Trophoblast cell (in vitro differentiated cells and primary cell): ENCODE measurements at regions not wholly inside any gene's neighbourhood (a gene's known extent, or its start where the extent isn't known, plus 50 kb on each side); places are given as distances from the start of the nearest gene placed in this dataset.

Experiments
- DNase-seq, 2 donors: peaks; one replicate each; pipeline ENCODE4 v3.0.0-alpha.2; 2016
- H2AFZ ChIP-seq: 2 replicates; pipeline ENCODE4 v1.6.1; 2013; ENCODE audit warnings: low read length, moderate library complexity, mild to moderate bottlenecking; ENCODE audit not compliant: insufficient read depth, poor library complexity
- H2AK5ac ChIP-seq: 2 replicates; pipeline ENCODE4 v1.6.1; 2013; ENCODE audit warnings: mild to moderate bottlenecking, low read length
- H2BK120ac ChIP-seq: 2 replicates; pipeline ENCODE4 v1.6.1; 2013; ENCODE audit warnings: low read length, mild to moderate bottlenecking, moderate library complexity; ENCODE audit not compliant: insufficient read depth, poor library complexity
- H2BK12ac ChIP-seq: 2 replicates; pipeline ENCODE4 v1.6.1; 2013; ENCODE audit warnings: mild to moderate bottlenecking, low read length, moderate library complexity
- H2BK5ac ChIP-seq: 2 replicates; pipeline ENCODE4 v1.6.1; 2013; ENCODE audit warnings: low read length, low read depth, moderate library complexity, mild to moderate bottlenecking; ENCODE audit not compliant: poor library complexity
- H3K14ac ChIP-seq: 2 replicates; pipeline ENCODE4 v1.6.1; 2013; ENCODE audit warnings: mild to moderate bottlenecking, low read length
- H3K18ac ChIP-seq: 2 replicates; pipeline ENCODE4 v1.6.1; 2013; ENCODE audit warnings: mild to moderate bottlenecking, low read length
- H3K23ac ChIP-seq: 2 replicates; pipeline ENCODE4 v1.6.1; 2013; ENCODE audit warnings: low read length
- H3K27ac ChIP-seq: 2 replicates; pipeline ENCODE4 v1.5.1; 2013; ENCODE audit warnings: low read depth, mild to moderate bottlenecking, inconsistent platforms, low read length, moderate library complexity
- H3K27me3 ChIP-seq: 2 replicates; pipeline ENCODE4 v1.6.1; 2013; ENCODE audit warnings: inconsistent platforms, mild to moderate bottlenecking, low read length, moderate library complexity; ENCODE audit not compliant: insufficient read depth
- H3K36me3 ChIP-seq, 2 experiments: 1 replicate in 1 of 2; 2 replicates in 1 of 2; pipeline ENCODE4 v1.6.1; 2013; ENCODE audit warnings: low read length in 2 of 2, mild to moderate bottlenecking in 2 of 2, moderate library complexity in 1 of 2; ENCODE audit not compliant: insufficient read depth in 2 of 2, control insufficient read depth in 1 of 2
- H3K4ac ChIP-seq: 2 replicates; pipeline ENCODE4 v1.6.1; 2013; ENCODE audit warnings: low read depth, mild to moderate bottlenecking, low read length, moderate library complexity
- H3K4me1 ChIP-seq, 2 experiments: 1 replicate in 1 of 2; 2 replicates in 1 of 2; pipeline ENCODE4 v1.6.1; 2013; ENCODE audit warnings: low read length in 2 of 2, mild to moderate bottlenecking in 2 of 2, moderate library complexity in 1 of 2; ENCODE audit not compliant: insufficient read depth in 2 of 2, control insufficient read depth in 1 of 2
- H3K4me2 ChIP-seq: 2 replicates; pipeline ENCODE4 v1.6.1; 2013; ENCODE audit warnings: inconsistent platforms, mild to moderate bottlenecking, low read length, moderate library complexity
- H3K4me3 ChIP-seq: 2 replicates; pipeline ENCODE4 v1.5.1; 2013; ENCODE audit warnings: mild to moderate bottlenecking, low read depth, low read length, inconsistent platforms
- H3K79me1 ChIP-seq: one replicate; pipeline ENCODE4 v1.6.1; 2013; ENCODE audit warnings: low read length
- H3K79me2 ChIP-seq: 2 replicates; pipeline ENCODE4 v1.6.1; 2013; ENCODE audit warnings: low read length, mild to moderate bottlenecking; ENCODE audit not compliant: control insufficient read depth, insufficient read depth, poor library complexity
- H3K9ac ChIP-seq: 2 replicates; pipeline ENCODE4 v1.6.1; 2013; ENCODE audit warnings: mild to moderate bottlenecking, low read length
- H3K9me3 ChIP-seq: 2 replicates; pipeline ENCODE4 v1.6.1; 2013; ENCODE audit warnings: low read depth, mild to moderate bottlenecking, control low read depth, inconsistent platforms, low read length; ENCODE audit not compliant: insufficient read depth
- H4K12ac ChIP-seq: 2 replicates; pipeline ENCODE4 v1.6.1; 2013; ENCODE audit warnings: low read depth, mild to moderate bottlenecking, low read length, moderate library complexity
- H4K8ac ChIP-seq: 2 replicates; pipeline ENCODE4 v1.6.1; 2013; ENCODE audit warnings: low read depth, mild to moderate bottlenecking, low read length, moderate library complexity
- H4K91ac ChIP-seq: one replicate; pipeline ENCODE4 v1.6.1; 2013; ENCODE audit warnings: low read depth, mild to moderate bottlenecking, low read length, moderate library complexity
- WGBS: extraction: QIAGEN DNeasy Blood & Tissue Kit; methylation state at CpG from one replicate; pipeline ENCODE4 v1.1.7; 2013; ENCODE audit warnings: missing lambda C conversion rate; ENCODE audit not compliant: insufficient read length, insufficient coverage; ENCODE audit errors: extremely low coverage; 5-methylcytosine and 5-hydroxymethylcytosine counted together

GRCh38 chr2:138277062-138277461 is 224.5 kb upstream of the SPOPL start:
- H3K23ac ChIP-seq = no peak overlapping the region
- no peak for DNase-seq
- no peak overlapping the region for H4K91ac ChIP-seq
- no peak overlapping the region for H2BK12ac ChIP-seq
- no peak overlapping the region for H4K12ac ChIP-seq
- no peak overlapping the region for H3K9ac ChIP-seq
- no peak overlapping the region for H2BK5ac ChIP-seq
- H3K4me1 ChIP-seq = peaks cover 4 to 9% of the 10 kb centered on the region in 2 experiments
- H3K4ac ChIP-seq = no peak overlapping the region
- peaks cover 34% of the 10 kb centered on the region for H3K79me1 ChIP-seq
- H3K18ac ChIP-seq = no peak overlapping the region
- no peak overlapping the region for H2AFZ ChIP-seq
- H3K4me2 ChIP-seq = no peak overlapping the region
- H3K36me3 ChIP-seq = no peaks in the 10 kb centered on the region
- no peak overlapping the region for H3K14ac ChIP-seq
- peak overlapping the region; percentile 55 for H3K27ac ChIP-seq
- H3K27me3 ChIP-seq = no peaks in the 10 kb centered on the region
- H2BK120ac ChIP-seq = no peak overlapping the region
- H3K4me3 ChIP-seq = no peak overlapping the region
- no peaks in the 10 kb centered on the region for H3K79me2 ChIP-seq
- no peak overlapping the region for H2AK5ac ChIP-seq
- H4K8ac ChIP-seq = no peak overlapping the region
- no peaks in the 10 kb centered on the region for H3K9me3 ChIP-seq

GRCh38 chr2:138279871-138280270 is 221.7 kb upstream of the SPOPL start:
- H2AK5ac ChIP-seq = no peak overlapping the region
- H3K79me1 ChIP-seq = peaks cover 12% of the 10 kb centered on the region
- H3K9me3 ChIP-seq = no peaks in the 10 kb centered on the region
- no peak overlapping the region for H4K12ac ChIP-seq
- H3K36me3 ChIP-seq = no peaks in the 10 kb centered on the region
- H4K91ac ChIP-seq = no peak overlapping the region
- H3K18ac ChIP-seq = no peak overlapping the region
- H3K79me2 ChIP-seq = no peaks in the 10 kb centered on the region
- H3K9ac ChIP-seq = no peak overlapping the region
- DNase-seq = no peak
- no peak overlapping the region for H4K8ac ChIP-seq
- no peak overlapping the region for H3K27ac ChIP-seq
- no peaks in the 10 kb centered on the region for H3K4me1 ChIP-seq
- no peak overlapping the region for H2BK5ac ChIP-seq
- no peak overlapping the region for H2BK12ac ChIP-seq
- H3K23ac ChIP-seq = no peak overlapping the region
- no peak overlapping the region for H3K14ac ChIP-seq
- H3K4me2 ChIP-seq = no peak overlapping the region
- H3K27me3 ChIP-seq = no peaks in the 10 kb centered on the region
- no peak overlapping the region for H2BK120ac ChIP-seq
- no peak overlapping the region for H2AFZ ChIP-seq
- no peak overlapping the region for H3K4me3 ChIP-seq
- H3K4ac ChIP-seq = no peak overlapping the region

GRCh38 chr2:138280999-138281695 is 220.4 kb upstream of the SPOPL start:
- no peak overlapping the region for H2BK120ac ChIP-seq
- WGBS = no CpG with 5 or more reads among the region's 1 CpG
- no peak overlapping the region for H3K4ac ChIP-seq
- no peak overlapping the region for H3K4me3 ChIP-seq
- no peak overlapping the region for H2AFZ ChIP-seq
- peaks cover 10% of the 10 kb centered on the region for H3K79me1 ChIP-seq
- H3K9me3 ChIP-seq = no peaks in the 10 kb centered on the region
- H2AK5ac ChIP-seq = no peak overlapping the region
- no peaks in the 10 kb centered on the region for H3K79me2 ChIP-seq
- no peak overlapping the region for H3K14ac ChIP-seq
- H3K4me2 ChIP-seq = no peak overlapping the region
- DNase-seq = no peak
- H3K36me3 ChIP-seq = no peaks in the 10 kb centered on the region
- H3K18ac ChIP-seq = no peak overlapping the region
- no peak overlapping the region for H3K9ac ChIP-seq
- H3K4me1 ChIP-seq = no peaks in the 10 kb centered on the region
- H3K27ac ChIP-seq = no peak overlapping the region
- no peak overlapping the region for H4K12ac ChIP-seq
- H2BK5ac ChIP-seq = no peak overlapping the region
- no peak overlapping the region for H2BK12ac ChIP-seq
- no peak overlapping the region for H3K23ac ChIP-seq
- no peak overlapping the region for H4K8ac ChIP-seq
- H3K27me3 ChIP-seq = no peaks in the 10 kb centered on the region
- H4K91ac ChIP-seq = no peak overlapping the region

GRCh38 chr2:138282014-138282672 is 219.4 kb upstream of the SPOPL start:
- no peak overlapping the region for H3K9ac ChIP-seq
- no peak overlapping the region for H3K27ac ChIP-seq
- peak overlapping the region; percentile 51 for H2BK12ac ChIP-seq
- no peaks in the 10 kb centered on the region for H3K4me1 ChIP-seq
- H2BK120ac ChIP-seq = no peak overlapping the region
- H3K79me1 ChIP-seq = peaks cover 7% of the 10 kb centered on the region
- no peak overlapping the region for H4K91ac ChIP-seq
- H3K9me3 ChIP-seq = no peaks in the 10 kb centered on the region
- H4K12ac ChIP-seq = no peak overlapping the region
- no peaks in the 10 kb centered on the region for H3K36me3 ChIP-seq
- H3K23ac ChIP-seq = no peak overlapping the region
- H3K14ac ChIP-seq = no peak overlapping the region
- H3K4me3 ChIP-seq = no peak overlapping the region
- no peak overlapping the region for H2BK5ac ChIP-seq
- H4K8ac ChIP-seq = peak overlapping the region; percentile 13
- no CpG with 5 or more reads among the region's 5 CpGs for WGBS
- H3K4ac ChIP-seq = no peak overlapping the region
- no peak overlapping the region for H3K4me2 ChIP-seq
- H2AFZ ChIP-seq = no peak overlapping the region
- H3K18ac ChIP-seq = no peak overlapping the region
- H2AK5ac ChIP-seq = peak overlapping the region; percentile 39
- H3K79me2 ChIP-seq = no peaks in the 10 kb centered on the region
- H3K27me3 ChIP-seq = no peaks in the 10 kb centered on the region
- DNase-seq = no peak
